GM18870 (cell line): ENCODE measurements at regions not wholly inside any gene's neighbourhood (a gene's known extent, or its start where the extent isn't known, plus 50 kb on each side); places are given as distances from the start of the nearest gene placed in this dataset.

ENCODE experiments used
- ATAC-seq: cut with Tn5 transposase; IDR thresholded peaks from one replicate; pipeline ENCODE4 v1.9.1; 2021; ENCODE audit warnings: moderate library complexity; ENCODE audit not compliant: unreplicated experiment

DNA sequence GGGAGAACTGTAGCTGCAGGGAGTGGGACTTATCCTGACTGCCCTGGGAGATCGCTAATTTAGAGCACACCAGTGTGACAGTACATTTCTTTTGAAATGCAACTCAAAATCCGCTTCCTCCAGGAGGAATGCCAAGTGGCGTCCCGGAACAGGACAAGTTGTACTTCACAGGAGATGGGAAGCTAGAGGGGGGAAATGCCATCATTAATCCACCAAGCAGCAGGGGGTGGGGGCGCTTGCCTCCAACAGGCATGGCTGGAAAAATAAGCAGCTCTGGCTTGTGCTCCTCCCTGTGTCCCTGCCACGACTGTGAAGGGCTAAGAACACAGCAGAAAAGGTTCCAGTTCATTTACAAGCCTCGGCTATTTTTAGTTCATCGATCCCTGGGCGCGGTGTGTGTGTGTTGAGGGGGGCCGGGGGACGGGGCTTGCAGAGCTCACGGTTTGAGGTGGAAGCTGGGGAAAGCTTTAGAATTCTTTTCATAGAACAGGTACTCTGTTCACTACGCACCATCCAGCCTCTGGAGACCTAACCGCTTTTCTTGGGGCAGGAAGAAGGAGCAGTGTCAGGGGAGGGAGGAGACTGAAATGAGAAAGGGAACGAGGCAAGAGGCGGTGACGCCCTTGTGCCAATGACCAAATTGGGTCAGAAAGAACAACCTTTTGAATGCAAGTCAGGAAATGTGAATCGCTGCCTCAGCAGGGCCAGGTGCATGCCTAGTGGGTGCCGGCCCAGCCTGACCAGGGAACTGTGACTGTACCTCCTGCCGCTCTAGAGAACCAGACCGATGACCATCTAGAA lies 51.8 kb upstream of the DGKG start:
- no peak for ATAC-seq

- peak; percentile 61 for ATAC-seq
Measured at GRCh38 chr3:186411994-186412393, 50.0 kb upstream of the DGKG start.
